ENCODE measurements at regions not wholly inside any gene's neighbourhood (a gene's known extent, or its start where the extent isn't known, plus 50 kb on each side); places are given as distances from the start of the nearest gene placed in this dataset.

- no peak for DNase-seq (ENCODE audit: low read depth, low spot score)
Observed at GRCh38 chr2:16301961-16302360, 361.6 kb downstream of the MYCN start.

GRCh38 chr2:16298866-16299265, 358.5 kb downstream of the MYCN start:
- no peak for DNase-seq (ENCODE audit: low read depth, low spot score)

GRCh38 chr2:16296331-16297250, 356.2 kb downstream of the MYCN start:
- no peak for DNase-seq (ENCODE audit: low read depth, low spot score)

- no peak for DNase-seq (ENCODE audit: low read depth, low spot score)
Observed at GRCh38 chr2:16296038-16296290, 355.6 kb downstream of the MYCN start.

GRCh38 chr2:16294791-16295190, 354.4 kb downstream of the MYCN start:
- no peak for DNase-seq (ENCODE audit: low read depth, low spot score)

- no peak for DNase-seq (ENCODE audit: low read depth, low spot score)
Observed at GRCh38 chr2:16293871-16294270, 353.5 kb downstream of the MYCN start.

- no peak for DNase-seq (ENCODE audit: low read depth, low spot score)
Observed at GRCh38 chr2:16293398-16293797, 353.0 kb downstream of the MYCN start.

- no peak for DNase-seq (ENCODE audit: low read depth, low spot score)
Observed at GRCh38 chr2:16291731-16292550, 351.6 kb downstream of the MYCN start.

- DNase-seq (ENCODE audit: low read depth, low spot score), result no peak
Observed at GRCh38 chr2:16291226-16291625, 350.9 kb downstream of the MYCN start.

GRCh38 chr2:16290311-16291020, 350.1 kb downstream of the MYCN start:
- no peak for DNase-seq (ENCODE audit: low read depth, low spot score)

GRCh38 chr2:16288371-16289112, 348.2 kb downstream of the MYCN start:
- DNase-seq (ENCODE audit: low read depth, low spot score), result no peak

GRCh38 chr2:16287831-16288230, 347.5 kb downstream of the MYCN start:
- no peak for DNase-seq (ENCODE audit: low read depth, low spot score)

GRCh38 chr2:16287281-16287680, 346.9 kb downstream of the MYCN start:
- no peak for DNase-seq (ENCODE audit: low read depth, low spot score)

- no peak for DNase-seq (ENCODE audit: low read depth, low spot score)
Observed at GRCh38 chr2:16285813-16286510, 345.6 kb downstream of the MYCN start.

GRCh38 chr2:16284941-16285625, 344.7 kb downstream of the MYCN start:
- DNase-seq (ENCODE audit: low read depth, low spot score), result no peak

- DNase-seq (ENCODE audit: low read depth, low spot score), result no peak
Observed at GRCh38 chr2:16283071-16283850, 342.9 kb downstream of the MYCN start.

GRCh38 chr2:16282511-16282910, 342.2 kb downstream of the MYCN start:
- DNase-seq (ENCODE audit: low read depth, low spot score), result no peak

GRCh38 chr2:16281451-16282335, 341.3 kb downstream of the MYCN start:
- no peak for DNase-seq (ENCODE audit: low read depth, low spot score)
